Lung (tissue), 11 donors: ENCODE measurements at regions not wholly inside any gene's neighbourhood (a gene's known extent, or its start where the extent isn't known, plus 50 kb on each side); places are given as distances from the start of the nearest gene placed in this dataset.

ENCODE experiments used
- ATAC-seq: fragments of 200-7000 bp; cut with Tn5 transposase; one replicate; pipeline ENCODE4 v1.9.1; 2020; ENCODE audit warnings: moderate number of reproducible peaks; ENCODE audit not compliant: insufficient read depth, low FRiP score
- DNase-seq, 3 donors: peaks; one replicate each; pipeline ENCODE4 v3.0.0-alpha.2; 2013 to 2017
- H3K27ac ChIP-seq, 2 donors: one replicate each; pipeline ENCODE4 v1.5.1; 2013; ENCODE audit warnings: mild to moderate bottlenecking in 2 of 2, moderate library complexity in 2 of 2, control low read depth in 1 of 2, inconsistent platforms in 1 of 2, low read depth in 1 of 2, low read length in 1 of 2
- H3K27me3 ChIP-seq, 3 donors: one replicate each; pipeline ENCODE4 v1.5.1; 2013; ENCODE audit warnings: low read length in 2 of 3; ENCODE audit not compliant: control insufficient read depth in 3 of 3, insufficient read depth in 3 of 3
- H3K36me3 ChIP-seq, 4 donors: one replicate each; pipeline ENCODE4 v1.5.1; 2013; ENCODE audit warnings: low read length in 4 of 4, mild to moderate bottlenecking in 1 of 4, moderate library complexity in 1 of 4; ENCODE audit not compliant: control insufficient read depth in 4 of 4, insufficient read depth in 4 of 4
- H3K4me1 ChIP-seq, 5 donors: one replicate each; pipeline ENCODE4 v1.5.1; 2013; ENCODE audit warnings: low read length in 5 of 5, mild to moderate bottlenecking in 2 of 5, moderate library complexity in 1 of 5; ENCODE audit not compliant: control insufficient read depth in 5 of 5, insufficient read depth in 5 of 5
- H3K4me3 ChIP-seq: one replicate; pipeline ENCODE4 v1.5.1; 2013; ENCODE audit warnings: mild to moderate bottlenecking, control low read depth, moderate library complexity
- H3K9ac ChIP-seq, 2 donors: one replicate each; pipeline ENCODE4 v1.5.1; 2013; ENCODE audit warnings: low read length in 2 of 2, control low read depth in 1 of 2; ENCODE audit not compliant: insufficient read depth in 1 of 2
- H3K9me3 ChIP-seq, 4 donors: one replicate each; pipeline ENCODE4 v1.5.1; 2013; ENCODE audit warnings: low read length in 3 of 4, mild to moderate bottlenecking in 1 of 4, moderate library complexity in 1 of 4; ENCODE audit not compliant: control insufficient read depth in 4 of 4, insufficient read depth in 3 of 4
- CTCF ChIP-seq: IDR thresholded peaks from 2 replicates; pipeline ENCODE4 v1.5.1; 2012; ENCODE audit warnings: mild to moderate bottlenecking; ENCODE audit errors: control extremely low read depth, extremely low read depth
- WGBS, 2 donors: extraction: QIAGEN DNeasy Blood & Tissue Kit; methylation state at CpG; one replicate each; pipeline ENCODE4 v1.1.7; 2013; 5-methylcytosine and 5-hydroxymethylcytosine counted together
- donor health status: control.
- donor health status: control.
- donor health status: Bipolar disorder and iron deficiency.
- donor health status: healthy.
- donor health status: DM: yes; HTN: yes; CAD: no.

GRCh38 chr11:36878737-36879136, 280.7 kb upstream of the RAG2 start:
- Histone ChIP-seq H3K9ac (no peak overlapping the region), H3K4me1 (peaks cover 0 to 6% (median 0%) of the 10 kb centered on the region in 5 donors), H3K9me3 (no peaks in the 10 kb centered on the region), H3K27ac (no peak overlapping the region), H3K36me3 (no peaks in the 10 kb centered on the region), H3K27me3 (no peaks in the 10 kb centered on the region), H3K4me3 (no peak overlapping the region)
- WGBS, 2 donors: 70 to 88% methylated on average over 1 of the region's 1 CpG
- peak in 2 of 3 donors; percentile 43 to 72 for DNase-seq
- ATAC-seq: no peak
- no peak for TF ChIP-seq CTCF

- peaks cover 0 to 6% (median 0%) of the 10 kb centered on the region in 5 donors for H3K4me1 ChIP-seq
- H3K27me3 ChIP-seq: no peaks in the 10 kb centered on the region
- no peak overlapping the region for H3K4me3 ChIP-seq
- no peak for ATAC-seq
- no peak overlapping the region for H3K9ac ChIP-seq
- DNase-seq: no peak
- no peak for TF ChIP-seq CTCF
- no peaks in the 10 kb centered on the region for H3K9me3 ChIP-seq
- no peaks in the 10 kb centered on the region for H3K36me3 ChIP-seq
- H3K27ac ChIP-seq: no peak overlapping the region
Observed at GRCh38 chr11:36877149-36877548, 279.1 kb upstream of the RAG2 start.

- no peak for TF ChIP-seq CTCF
- DNase-seq (peak in 1 of 3 donors; percentile 20), ATAC-seq (no peak)
- no peak overlapping the region for H3K4me3 ChIP-seq
- no peaks in the 10 kb centered on the region for H3K9me3 ChIP-seq
- H3K36me3 ChIP-seq: no peaks in the 10 kb centered on the region
- peaks cover 0 to 6% (median 0%) of the 10 kb centered on the region in 5 donors for H3K4me1 ChIP-seq
- 21 to 28% methylated on average over 1 of the region's 1 CpG for WGBS, 2 donors
- H3K27ac ChIP-seq: no peak overlapping the region
- no peaks in the 10 kb centered on the region for H3K27me3 ChIP-seq
- H3K9ac ChIP-seq: no peak overlapping the region
Observed at GRCh38 chr11:36876266-36876665, 278.2 kb upstream of the RAG2 start.

GRCh38 chr11:36874291-36874690, 276.3 kb upstream of the RAG2 start:
- DNase-seq: no peak
- ATAC-seq: no peak
- Histone ChIP-seq H3K9ac (no peak overlapping the region), H3K4me3 (no peak overlapping the region), H3K4me1 (peaks cover 0 to 6% (median 0%) of the 10 kb centered on the region in 5 donors), H3K9me3 (no peaks in the 10 kb centered on the region), H3K36me3 (no peaks in the 10 kb centered on the region), H3K27me3 (no peaks in the 10 kb centered on the region), H3K27ac (no peak overlapping the region)
- 54 to 63% methylated on average over 4 of the region's 4 CpGs for WGBS, 2 donors
- TF ChIP-seq CTCF: no peak
